HG03342 (cell line): ENCODE measurements at regions not wholly inside any gene's neighbourhood (a gene's known extent, or its start where the extent isn't known, plus 50 kb on each side); places are given as distances from the start of the nearest gene placed in this dataset.

Experiments used
- ATAC-seq: cut with Tn5 transposase; IDR thresholded peaks from one replicate; pipeline ENCODE4 v1.9.1; 2021; ENCODE audit warnings: mild to moderate bottlenecking, moderate library complexity; ENCODE audit not compliant: unreplicated experiment

GRCh38 chr5:110916381-110917049, 155.0 kb upstream of the TSLP start:
- ATAC-seq = peak; percentile 76

- ATAC-seq = no peak
Observed at GRCh38 chr5:110917161-110917875, 154.2 kb upstream of the TSLP start.

GRCh38 chr5:110918683-110919082, 152.8 kb upstream of the TSLP start:
- ATAC-seq = no peak

GRCh38 chr5:110923971-110924370, 147.5 kb upstream of the TSLP start:
- ATAC-seq = no peak

GRCh38 chr5:110925398-110925797, 146.1 kb upstream of the TSLP start:
- no peak for ATAC-seq

GRCh38 chr5:110925916-110926315, 145.6 kb upstream of the TSLP start:
- no peak for ATAC-seq

- peak; percentile 92 for ATAC-seq
Observed at GRCh38 chr5:110932755-110933488, 138.6 kb upstream of the TSLP start.

GRCh38 chr5:110940136-110940535, 131.4 kb upstream of the TSLP start:
- no peak for ATAC-seq

- ATAC-seq = no peak
Observed at GRCh38 chr5:110945874-110946436, 125.6 kb upstream of the TSLP start.

GRCh38 chr5:110951373-110951791, 120.1 kb upstream of the TSLP start:
- no peak for ATAC-seq

- ATAC-seq = no peak
Observed at GRCh38 chr5:110956280-110956912, 115.1 kb upstream of the TSLP start.

GRCh38 chr5:110956913-110957813, 114.3 kb upstream of the TSLP start:
- ATAC-seq = no peak

- ATAC-seq = no peak
Observed at GRCh38 chr5:110957934-110958333, 113.6 kb upstream of the TSLP start.

- ATAC-seq = no peak
Observed at GRCh38 chr5:110963495-110963894, 108.0 kb upstream of the TSLP start.

- ATAC-seq = no peak
Observed at GRCh38 chr5:110965773-110966581, 105.5 kb upstream of the TSLP start.

GRCh38 chr5:110968246-110969005, 103.1 kb upstream of the TSLP start:
- ATAC-seq = no peak

GRCh38 chr5:110969502-110969901, 102.0 kb upstream of the TSLP start:
- ATAC-seq = no peak

GRCh38 chr5:110973510-110973909, 98.0 kb upstream of the TSLP start:
- ATAC-seq = no peak
